GM12874 (cell line): ENCODE measurements at regions not wholly inside any gene's neighbourhood (a gene's known extent, or its start where the extent isn't known, plus 50 kb on each side); places are given as distances from the start of the nearest gene placed in this dataset.

Source experiments
- TF ChIP-seq, protein P1 (sequence below): IDR thresholded peaks from 2 replicates; pipeline ENCODE4 v1.5.1; 2011; ENCODE audit warnings: low read depth, mild to moderate bottlenecking, control low read depth, low read length, moderate library complexity; ENCODE audit not compliant: insufficient read depth

DNA sequence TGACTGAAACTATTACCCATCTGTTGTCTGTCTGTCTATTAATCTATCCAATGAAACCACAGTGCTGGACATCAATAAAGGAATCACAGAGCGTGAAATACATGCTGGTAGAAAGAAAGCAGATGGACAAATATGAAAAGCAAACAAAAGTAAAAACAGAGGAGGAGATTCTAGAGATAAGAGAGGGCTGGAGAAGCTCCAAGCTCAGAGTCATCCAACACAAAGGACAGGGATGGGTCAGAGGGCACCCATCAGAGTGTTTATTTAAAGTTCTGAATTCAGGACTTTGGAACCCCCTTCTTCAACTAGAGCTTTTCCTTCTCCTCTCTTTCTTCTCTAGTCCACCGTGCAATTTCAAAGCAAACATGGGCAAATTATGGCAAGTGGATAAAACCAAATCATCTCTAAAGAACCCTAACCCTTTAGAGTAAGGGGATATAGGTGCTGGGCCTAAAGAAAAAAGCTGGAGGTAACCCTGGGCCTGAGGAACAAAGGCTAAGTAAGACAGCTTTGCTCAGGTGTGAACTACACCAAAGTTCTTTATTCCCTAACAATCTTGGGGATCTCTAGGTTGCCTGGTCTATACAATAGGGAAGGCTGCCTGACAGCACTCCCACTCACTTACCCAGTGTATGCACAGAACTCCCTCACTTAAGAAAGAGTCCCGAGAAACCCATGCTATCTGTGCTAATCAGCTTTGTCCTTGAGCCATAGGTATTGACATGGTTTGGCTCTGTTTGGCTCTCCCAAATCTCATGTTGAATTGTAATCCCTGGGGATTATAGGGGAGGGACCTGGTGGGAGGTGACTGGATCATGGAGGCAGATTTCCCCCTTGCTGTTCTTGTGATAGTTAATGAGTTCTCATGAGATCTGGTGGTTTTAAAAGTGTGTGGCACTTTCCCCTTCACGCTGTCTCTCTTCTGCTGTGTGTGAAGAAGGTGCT, 97.0 kb downstream of the BAMBI start:
- TF ChIP-seq, protein P1, sequence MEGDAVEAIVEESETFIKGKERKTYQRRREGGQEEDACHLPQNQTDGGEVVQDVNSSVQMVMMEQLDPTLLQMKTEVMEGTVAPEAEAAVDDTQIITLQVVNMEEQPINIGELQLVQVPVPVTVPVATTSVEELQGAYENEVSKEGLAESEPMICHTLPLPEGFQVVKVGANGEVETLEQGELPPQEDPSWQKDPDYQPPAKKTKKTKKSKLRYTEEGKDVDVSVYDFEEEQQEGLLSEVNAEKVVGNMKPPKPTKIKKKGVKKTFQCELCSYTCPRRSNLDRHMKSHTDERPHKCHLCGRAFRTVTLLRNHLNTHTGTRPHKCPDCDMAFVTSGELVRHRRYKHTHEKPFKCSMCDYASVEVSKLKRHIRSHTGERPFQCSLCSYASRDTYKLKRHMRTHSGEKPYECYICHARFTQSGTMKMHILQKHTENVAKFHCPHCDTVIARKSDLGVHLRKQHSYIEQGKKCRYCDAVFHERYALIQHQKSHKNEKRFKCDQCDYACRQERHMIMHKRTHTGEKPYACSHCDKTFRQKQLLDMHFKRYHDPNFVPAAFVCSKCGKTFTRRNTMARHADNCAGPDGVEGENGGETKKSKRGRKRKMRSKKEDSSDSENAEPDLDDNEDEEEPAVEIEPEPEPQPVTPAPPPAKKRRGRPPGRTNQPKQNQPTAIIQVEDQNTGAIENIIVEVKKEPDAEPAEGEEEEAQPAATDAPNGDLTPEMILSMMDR = no peak

DNA sequence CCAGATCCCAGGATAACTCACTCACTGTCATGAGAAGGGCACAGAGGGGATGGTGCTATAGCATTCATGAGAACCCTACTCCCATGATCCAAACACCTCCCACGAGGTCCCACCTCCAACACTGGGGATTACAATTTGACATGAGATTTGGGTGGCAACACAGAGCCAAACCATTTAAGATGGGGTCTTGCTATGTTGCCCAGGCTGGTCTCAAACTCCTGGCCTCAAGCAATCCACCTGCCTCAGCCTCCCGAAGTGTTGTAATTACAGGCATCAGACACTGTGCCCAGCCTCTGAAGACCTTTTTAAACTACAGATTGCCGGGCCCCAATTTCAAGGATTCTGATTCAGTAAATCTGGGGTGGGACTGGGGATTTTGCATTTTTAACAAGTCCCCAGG, 98.5 kb downstream of the BAMBI start:
- TF ChIP-seq, protein P1 = no peak

DNA sequence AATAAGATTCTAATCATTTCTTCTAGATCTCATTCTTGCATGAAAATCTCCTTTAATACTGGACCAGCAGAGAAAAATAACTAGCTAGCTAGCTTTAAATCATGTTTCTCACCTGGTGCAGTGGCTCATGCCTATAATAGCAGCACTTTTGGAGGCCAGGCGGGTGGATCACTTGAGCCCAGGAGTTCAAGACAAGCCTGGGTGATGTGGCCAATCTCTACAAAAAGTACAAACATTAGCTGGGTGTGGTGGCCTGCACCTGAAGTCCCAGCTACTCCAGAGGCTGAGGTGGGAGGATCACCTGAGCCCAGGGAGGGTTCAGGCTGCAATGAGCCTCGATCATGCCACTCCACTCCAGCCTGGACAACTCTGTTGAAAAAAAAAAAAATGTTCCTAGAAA, 99.2 kb downstream of the BAMBI start:
- TF ChIP-seq, protein P1 = no peak

DNA sequence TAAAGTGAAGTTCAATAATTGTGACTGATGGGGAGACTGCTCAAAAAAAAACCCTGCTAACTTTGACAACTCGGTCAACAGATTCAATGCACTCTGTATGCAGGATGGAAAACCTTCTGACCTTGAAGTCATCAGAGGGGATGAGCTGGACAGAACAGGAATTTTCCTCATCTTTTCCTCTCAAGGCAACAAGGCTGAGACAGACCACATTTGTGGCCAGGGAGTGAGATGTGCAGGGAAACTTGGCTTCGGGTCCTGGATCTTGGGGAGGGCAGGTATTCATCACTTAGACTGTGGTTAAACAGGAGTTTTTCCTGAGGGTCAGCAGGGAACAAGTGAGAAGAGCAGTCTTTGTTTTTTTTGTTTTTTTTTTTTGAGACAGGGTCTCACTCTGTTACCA, 100.6 kb downstream of the BAMBI start:
- TF ChIP-seq, protein P1 = no peak

DNA sequence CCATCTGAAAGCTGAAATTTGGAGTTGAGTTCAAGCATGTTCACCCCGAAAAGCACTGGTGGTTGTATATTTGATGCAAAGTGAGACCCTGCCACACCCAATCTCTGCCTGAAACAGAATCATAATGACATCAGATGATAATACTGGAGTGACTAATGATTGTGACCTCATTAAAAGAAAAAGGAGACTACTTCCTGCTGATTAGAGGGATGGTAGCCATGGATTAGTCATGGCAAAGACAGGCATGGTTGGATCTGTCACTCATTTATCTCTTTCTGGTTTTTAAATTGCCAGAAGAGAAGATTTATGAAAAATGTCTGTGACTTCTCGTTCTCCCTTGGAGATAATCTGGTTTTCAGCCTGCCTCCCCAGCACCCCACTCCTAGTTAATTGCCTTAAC, 101.2 kb downstream of the BAMBI start:
- TF ChIP-seq, protein P1 = no peak

DNA sequence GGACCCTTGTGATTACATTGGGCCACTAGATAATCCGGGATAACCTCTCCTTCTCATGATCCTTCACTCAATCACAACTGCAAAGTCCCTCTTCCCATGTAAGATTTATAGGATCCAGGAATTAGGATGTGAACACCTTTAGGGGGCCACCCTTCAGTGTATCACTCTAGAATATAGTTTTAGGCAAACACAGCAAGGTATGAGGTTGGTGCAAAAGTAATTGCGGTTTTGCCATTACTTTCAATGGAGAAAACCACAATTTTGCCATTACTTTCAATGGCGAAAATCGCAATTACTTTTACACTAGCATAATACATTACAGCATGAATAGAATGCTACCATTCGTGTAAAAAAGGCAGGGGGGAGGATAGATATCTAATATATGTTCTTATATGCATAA, 104.0 kb downstream of the BAMBI start:
- TF ChIP-seq, protein P1 = no peak

DNA sequence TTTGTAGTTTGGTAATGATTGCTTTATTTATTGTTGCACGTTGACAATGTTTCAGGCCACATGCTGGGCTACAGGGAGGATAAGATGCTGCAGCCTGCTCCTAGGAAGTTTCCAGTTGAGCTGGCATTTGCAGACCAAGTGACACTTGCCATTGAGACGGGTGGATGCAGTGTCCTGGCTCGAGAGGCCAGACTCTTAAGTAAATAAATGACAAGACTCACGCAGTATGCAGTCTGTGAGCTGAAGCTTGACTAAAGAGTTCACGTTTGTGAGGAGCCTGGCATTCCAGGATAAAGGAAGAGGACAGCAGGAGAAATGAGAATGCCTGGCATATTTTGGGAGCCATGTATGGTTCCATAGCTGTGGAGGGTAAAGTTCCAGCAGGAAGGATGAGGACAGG, 105.8 kb downstream of the BAMBI start:
- TF ChIP-seq, protein P1 = no peak
